ENCODE measurements at regions not wholly inside any gene's neighbourhood (a gene's known extent, or its start where the extent isn't known, plus 50 kb on each side); places are given as distances from the start of the nearest gene placed in this dataset.

DNA sequence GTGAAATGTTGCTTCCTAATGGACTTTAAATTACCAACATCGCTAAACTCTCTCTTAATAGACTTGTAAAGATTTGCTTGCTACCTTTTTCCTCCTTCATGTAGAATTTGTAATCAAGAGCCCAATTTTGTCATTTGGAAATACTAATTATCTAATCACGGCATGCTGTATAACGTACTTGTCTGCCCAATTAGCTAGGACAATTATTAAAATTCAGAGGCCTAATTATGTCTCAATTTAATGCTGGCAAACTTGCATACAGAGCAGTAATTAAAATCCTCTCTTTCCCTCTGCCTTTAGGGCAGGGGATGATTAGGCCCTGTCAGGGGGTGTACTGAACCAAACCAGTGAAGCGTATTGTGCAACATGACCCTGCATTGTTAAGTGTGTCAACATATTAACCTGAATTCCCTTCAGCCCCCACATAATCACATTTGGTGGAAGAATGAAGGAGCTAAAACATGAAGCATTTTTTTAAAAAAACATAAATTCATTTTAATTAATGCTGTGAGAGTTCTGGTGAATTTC, 137.4 kb upstream of the BARHL2 start:
- TF ChIP-seq, protein P1, sequence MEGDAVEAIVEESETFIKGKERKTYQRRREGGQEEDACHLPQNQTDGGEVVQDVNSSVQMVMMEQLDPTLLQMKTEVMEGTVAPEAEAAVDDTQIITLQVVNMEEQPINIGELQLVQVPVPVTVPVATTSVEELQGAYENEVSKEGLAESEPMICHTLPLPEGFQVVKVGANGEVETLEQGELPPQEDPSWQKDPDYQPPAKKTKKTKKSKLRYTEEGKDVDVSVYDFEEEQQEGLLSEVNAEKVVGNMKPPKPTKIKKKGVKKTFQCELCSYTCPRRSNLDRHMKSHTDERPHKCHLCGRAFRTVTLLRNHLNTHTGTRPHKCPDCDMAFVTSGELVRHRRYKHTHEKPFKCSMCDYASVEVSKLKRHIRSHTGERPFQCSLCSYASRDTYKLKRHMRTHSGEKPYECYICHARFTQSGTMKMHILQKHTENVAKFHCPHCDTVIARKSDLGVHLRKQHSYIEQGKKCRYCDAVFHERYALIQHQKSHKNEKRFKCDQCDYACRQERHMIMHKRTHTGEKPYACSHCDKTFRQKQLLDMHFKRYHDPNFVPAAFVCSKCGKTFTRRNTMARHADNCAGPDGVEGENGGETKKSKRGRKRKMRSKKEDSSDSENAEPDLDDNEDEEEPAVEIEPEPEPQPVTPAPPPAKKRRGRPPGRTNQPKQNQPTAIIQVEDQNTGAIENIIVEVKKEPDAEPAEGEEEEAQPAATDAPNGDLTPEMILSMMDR (IDR thresholded peaks at IDR 0.05) = no peak
- TF ChIP-seq POLR2AphosphoS5 (IDR thresholded peaks at IDR 0.05) (no peak), POLR2A (IDR thresholded peaks at IDR 0.05) (no peak), EP300 (IDR thresholded peaks at IDR 0.05) (no peak)

Data from upper lobe of left lung (tissue), 4 donors.